ENCODE measurements at regions not wholly inside any gene's neighbourhood (a gene's known extent, or its start where the extent isn't known, plus 50 kb on each side); places are given as distances from the start of the nearest gene placed in this dataset.

GRCh38 chr11:122204206-122204605 lies 88.2 kb upstream of the BLID start:
- TF ChIP-seq FOXP2 (optimal IDR thresholded peaks at IDR 0.05; ENCODE audit: control extremely low read depth, extremely low read length, insufficient read depth) = no peak
- TF ChIP-seq EZH2 (IDR thresholded peaks at IDR 0.05) = no peak

Data from SK-N-MC (cell line).